ENCODE measurements at regions not wholly inside any gene's neighbourhood (a gene's known extent, or its start where the extent isn't known, plus 50 kb on each side); places are given as distances from the start of the nearest gene placed in this dataset.

DNA sequence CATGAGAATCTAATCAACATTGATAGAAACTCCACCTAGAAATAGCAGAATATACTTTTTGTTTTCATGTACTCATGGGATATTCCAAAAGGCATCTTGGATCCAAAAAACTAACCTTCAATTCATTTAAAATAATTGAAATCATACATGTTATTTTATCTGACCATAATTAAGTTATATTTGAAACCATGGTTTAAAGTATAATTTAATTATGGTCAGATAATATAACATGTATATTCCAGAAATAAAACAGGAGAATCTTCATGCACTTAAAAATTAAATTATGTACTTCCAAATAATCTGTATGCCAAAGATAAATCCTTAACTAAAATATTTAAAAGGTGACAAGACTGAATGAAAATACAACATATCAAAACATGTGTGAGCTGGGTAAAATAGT is 651.3 kb upstream of the LINC00305 start:
- TF ChIP-seq, protein P1, sequence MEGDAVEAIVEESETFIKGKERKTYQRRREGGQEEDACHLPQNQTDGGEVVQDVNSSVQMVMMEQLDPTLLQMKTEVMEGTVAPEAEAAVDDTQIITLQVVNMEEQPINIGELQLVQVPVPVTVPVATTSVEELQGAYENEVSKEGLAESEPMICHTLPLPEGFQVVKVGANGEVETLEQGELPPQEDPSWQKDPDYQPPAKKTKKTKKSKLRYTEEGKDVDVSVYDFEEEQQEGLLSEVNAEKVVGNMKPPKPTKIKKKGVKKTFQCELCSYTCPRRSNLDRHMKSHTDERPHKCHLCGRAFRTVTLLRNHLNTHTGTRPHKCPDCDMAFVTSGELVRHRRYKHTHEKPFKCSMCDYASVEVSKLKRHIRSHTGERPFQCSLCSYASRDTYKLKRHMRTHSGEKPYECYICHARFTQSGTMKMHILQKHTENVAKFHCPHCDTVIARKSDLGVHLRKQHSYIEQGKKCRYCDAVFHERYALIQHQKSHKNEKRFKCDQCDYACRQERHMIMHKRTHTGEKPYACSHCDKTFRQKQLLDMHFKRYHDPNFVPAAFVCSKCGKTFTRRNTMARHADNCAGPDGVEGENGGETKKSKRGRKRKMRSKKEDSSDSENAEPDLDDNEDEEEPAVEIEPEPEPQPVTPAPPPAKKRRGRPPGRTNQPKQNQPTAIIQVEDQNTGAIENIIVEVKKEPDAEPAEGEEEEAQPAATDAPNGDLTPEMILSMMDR (IDR thresholded peaks at IDR 0.05 in 2 of 3, conservative IDR thresholded peaks at IDR 0.05 in 1 of 3; ENCODE audit: insufficient read depth in 2 of 3, low read depth in 1 of 3, low read length in 3 of 3): no peak
- no peak for TF ChIP-seq ZNF41 (CRISPR knock-in tag; conservative IDR thresholded peaks at IDR 0.05)
- no peak for TF ChIP-seq NRF1 (conservative IDR thresholded peaks at IDR 0.05 in 1 of 2, IDR thresholded peaks at IDR 0.05 in 1 of 2)
- TF ChIP-seq, protein P2, sequence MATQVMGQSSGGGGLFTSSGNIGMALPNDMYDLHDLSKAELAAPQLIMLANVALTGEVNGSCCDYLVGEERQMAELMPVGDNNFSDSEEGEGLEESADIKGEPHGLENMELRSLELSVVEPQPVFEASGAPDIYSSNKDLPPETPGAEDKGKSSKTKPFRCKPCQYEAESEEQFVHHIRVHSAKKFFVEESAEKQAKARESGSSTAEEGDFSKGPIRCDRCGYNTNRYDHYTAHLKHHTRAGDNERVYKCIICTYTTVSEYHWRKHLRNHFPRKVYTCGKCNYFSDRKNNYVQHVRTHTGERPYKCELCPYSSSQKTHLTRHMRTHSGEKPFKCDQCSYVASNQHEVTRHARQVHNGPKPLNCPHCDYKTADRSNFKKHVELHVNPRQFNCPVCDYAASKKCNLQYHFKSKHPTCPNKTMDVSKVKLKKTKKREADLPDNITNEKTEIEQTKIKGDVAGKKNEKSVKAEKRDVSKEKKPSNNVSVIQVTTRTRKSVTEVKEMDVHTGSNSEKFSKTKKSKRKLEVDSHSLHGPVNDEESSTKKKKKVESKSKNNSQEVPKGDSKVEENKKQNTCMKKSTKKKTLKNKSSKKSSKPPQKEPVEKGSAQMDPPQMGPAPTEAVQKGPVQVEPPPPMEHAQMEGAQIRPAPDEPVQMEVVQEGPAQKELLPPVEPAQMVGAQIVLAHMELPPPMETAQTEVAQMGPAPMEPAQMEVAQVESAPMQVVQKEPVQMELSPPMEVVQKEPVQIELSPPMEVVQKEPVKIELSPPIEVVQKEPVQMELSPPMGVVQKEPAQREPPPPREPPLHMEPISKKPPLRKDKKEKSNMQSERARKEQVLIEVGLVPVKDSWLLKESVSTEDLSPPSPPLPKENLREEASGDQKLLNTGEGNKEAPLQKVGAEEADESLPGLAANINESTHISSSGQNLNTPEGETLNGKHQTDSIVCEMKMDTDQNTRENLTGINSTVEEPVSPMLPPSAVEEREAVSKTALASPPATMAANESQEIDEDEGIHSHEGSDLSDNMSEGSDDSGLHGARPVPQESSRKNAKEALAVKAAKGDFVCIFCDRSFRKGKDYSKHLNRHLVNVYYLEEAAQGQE (IDR thresholded peaks at IDR 0.05; ENCODE audit: borderline replicate concordance): no peak
- TF ChIP-seq, protein P2 (CRISPR knock-in tag; IDR thresholded peaks at IDR 0.05; ENCODE audit: low read depth): no peak
- no peak for TF ChIP-seq JUND (IDR thresholded peaks at IDR 0.05; ENCODE audit: borderline replicate concordance, low read depth, low read length)
- no peak for TF ChIP-seq JUND (tag; IDR thresholded peaks at IDR 0.05; ENCODE audit: borderline replicate concordance, low read depth, low read length)
- no peak for TF ChIP-seq NCOA4 (IDR thresholded peaks at IDR 0.05; ENCODE audit: partially characterized antibody)

Measured in K562 (cell line).